ENCODE measurements at regions not wholly inside any gene's neighbourhood (a gene's known extent, or its start where the extent isn't known, plus 50 kb on each side); places are given as distances from the start of the nearest gene placed in this dataset.

DNA sequence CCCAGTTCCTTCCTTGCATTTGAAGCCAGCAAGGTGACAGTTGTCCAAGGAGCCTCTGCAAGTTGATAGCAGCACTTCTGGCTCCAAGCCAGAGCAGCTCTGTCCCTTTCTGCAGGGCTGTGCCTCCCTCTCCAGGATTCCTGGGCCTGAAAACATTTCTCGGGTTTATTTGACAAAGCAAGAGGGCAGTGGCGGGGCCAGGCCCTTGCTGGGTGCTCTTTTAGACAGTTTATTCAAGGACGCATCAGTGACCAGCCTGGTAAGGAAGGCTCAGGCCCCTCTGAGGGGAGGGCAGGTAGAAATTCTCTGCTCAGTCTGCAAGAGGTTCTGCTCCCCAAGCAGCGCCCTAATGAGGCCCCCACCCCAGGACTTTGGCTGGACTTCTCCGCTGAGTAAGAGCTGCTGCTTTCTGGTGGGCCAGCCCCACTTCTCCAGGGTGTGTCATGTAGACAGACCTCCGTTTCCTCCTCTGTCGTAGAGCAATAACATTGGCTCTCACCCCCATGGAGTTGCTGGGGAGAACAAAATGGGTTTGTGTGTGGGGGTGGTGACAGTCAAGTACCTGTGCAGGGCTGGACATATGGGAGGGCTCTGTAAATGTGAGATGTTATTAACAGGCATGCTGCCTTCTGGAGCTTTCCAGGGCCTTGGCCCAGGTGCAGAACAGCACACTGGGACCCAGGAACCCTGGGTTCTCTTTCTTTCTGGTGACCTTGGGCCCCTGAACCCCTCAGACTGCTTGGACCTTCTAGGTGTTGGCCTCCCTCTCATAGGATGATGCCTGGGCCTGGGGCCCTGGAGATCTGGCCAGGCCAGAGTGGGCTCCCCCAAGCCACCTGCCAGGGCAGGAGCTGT is 146.2 kb upstream of the TLE3 start:
- 90 to 94% (median 93%) methylated on average over 7 of the region's 7 CpGs for WGBS, 4 donors
- no peak overlapping the region for H3K27ac ChIP-seq
- peaks cover 0 to 27% (median 0%) of the 10 kb centered on the region in 12 donors for H3K4me1 ChIP-seq
- H3K9me3 ChIP-seq = no peaks in the 10 kb centered on the region
- no peak overlapping the region for H3K4me3 ChIP-seq
- no peak for ATAC-seq
- peaks cover 0 to 2% (median 0%) of the 10 kb centered on the region in 9 donors for H3K27me3 ChIP-seq
- H3K36me3 ChIP-seq = no peaks in the 10 kb centered on the region
- intact Hi-C loops (cut with DNase I) = no loop called here
- TF ChIP-seq POLR2A (IDR thresholded peaks at IDR 0.05) = no peak
- TF ChIP-seq, protein P1, sequence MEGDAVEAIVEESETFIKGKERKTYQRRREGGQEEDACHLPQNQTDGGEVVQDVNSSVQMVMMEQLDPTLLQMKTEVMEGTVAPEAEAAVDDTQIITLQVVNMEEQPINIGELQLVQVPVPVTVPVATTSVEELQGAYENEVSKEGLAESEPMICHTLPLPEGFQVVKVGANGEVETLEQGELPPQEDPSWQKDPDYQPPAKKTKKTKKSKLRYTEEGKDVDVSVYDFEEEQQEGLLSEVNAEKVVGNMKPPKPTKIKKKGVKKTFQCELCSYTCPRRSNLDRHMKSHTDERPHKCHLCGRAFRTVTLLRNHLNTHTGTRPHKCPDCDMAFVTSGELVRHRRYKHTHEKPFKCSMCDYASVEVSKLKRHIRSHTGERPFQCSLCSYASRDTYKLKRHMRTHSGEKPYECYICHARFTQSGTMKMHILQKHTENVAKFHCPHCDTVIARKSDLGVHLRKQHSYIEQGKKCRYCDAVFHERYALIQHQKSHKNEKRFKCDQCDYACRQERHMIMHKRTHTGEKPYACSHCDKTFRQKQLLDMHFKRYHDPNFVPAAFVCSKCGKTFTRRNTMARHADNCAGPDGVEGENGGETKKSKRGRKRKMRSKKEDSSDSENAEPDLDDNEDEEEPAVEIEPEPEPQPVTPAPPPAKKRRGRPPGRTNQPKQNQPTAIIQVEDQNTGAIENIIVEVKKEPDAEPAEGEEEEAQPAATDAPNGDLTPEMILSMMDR (IDR thresholded peaks at IDR 0.05) = no peak
- DNase-seq = no peak

DNA sequence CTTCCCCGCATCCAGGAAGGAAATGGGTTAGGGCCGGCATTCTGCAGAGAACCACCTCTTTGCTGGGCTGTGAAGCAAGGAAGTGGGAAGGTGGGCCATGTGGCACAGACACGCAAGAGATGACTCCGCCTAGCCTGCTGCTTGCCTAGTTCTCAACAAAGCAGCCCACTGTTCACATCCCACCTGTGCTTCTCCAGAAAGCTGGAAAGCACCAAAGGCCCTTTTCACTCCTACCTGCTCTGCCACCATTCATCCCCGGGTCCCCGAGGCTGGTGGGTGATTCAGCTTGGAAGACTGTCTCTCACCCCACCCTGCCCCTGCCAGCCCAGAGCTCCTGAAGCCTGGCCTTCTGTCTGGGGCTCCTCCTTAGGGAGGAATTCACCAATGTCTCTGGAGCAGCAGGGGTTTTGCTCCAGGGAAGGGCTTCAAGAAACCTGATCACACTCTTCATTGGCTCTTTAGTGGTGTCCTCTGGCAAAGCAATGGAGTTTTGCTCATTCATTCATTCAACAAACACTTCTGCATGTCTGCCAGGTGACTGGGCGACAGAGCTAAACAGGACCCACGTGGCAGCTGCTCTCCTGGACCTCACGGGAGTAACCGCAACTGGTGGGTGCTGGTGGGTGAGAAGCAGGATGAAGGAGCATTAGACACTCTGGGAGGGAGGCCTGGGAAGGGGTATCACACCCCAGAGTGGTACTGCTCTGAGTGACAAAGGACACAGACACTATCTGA is 145.4 kb upstream of the TLE3 start:
- Histone ChIP-seq H3K36me3 (no peaks in the 10 kb centered on the region), H3K9me3 (no peaks in the 10 kb centered on the region), H3K4me1 (peaks cover 0 to 27% (median 0%) of the 10 kb centered on the region in 12 donors), H3K27me3 (peaks cover 0 to 2% (median 0%) of the 10 kb centered on the region in 9 donors), H3K4me3 (no peak overlapping the region), H3K27ac (no peak overlapping the region)
- DNase-seq (no peak), ATAC-seq (no peak)
- WGBS, 4 donors = 83 to 92% (median 90%) methylated on average over 9 to 10 of the region's 10 CpGs
- intact Hi-C loops (cut with DNase I) = no loop called here
- TF ChIP-seq POLR2A (IDR thresholded peaks at IDR 0.05) = no peak
- TF ChIP-seq, protein P1 (IDR thresholded peaks at IDR 0.05) = no peak

GRCh38 chr15:70241561-70242320 is 144.0 kb upstream of the TLE3 start:
- 91 to 98% (median 95%) methylated on average over 11 of the region's 11 CpGs for WGBS, 4 donors
- H3K27me3 ChIP-seq = peaks cover 0 to 2% (median 0%) of the 10 kb centered on the region in 9 donors
- no peaks in the 10 kb centered on the region for H3K36me3 ChIP-seq
- ATAC-seq (no peak), DNase-seq (no peak)
- H3K4me3 ChIP-seq = no peak overlapping the region
- intact Hi-C loops (cut with DNase I) = no loop called here
- no peak overlapping the region for H3K27ac ChIP-seq
- no peaks in the 10 kb centered on the region for H3K9me3 ChIP-seq
- peaks cover 0 to 16% (median 0%) of the 10 kb centered on the region in 12 donors for H3K4me1 ChIP-seq
- TF ChIP-seq, protein P1 (IDR thresholded peaks at IDR 0.05) = no peak
- no peak for TF ChIP-seq POLR2A (IDR thresholded peaks at IDR 0.05)

All from heart left ventricle (tissue), 16 donors.